ENCODE measurements at regions not wholly inside any gene's neighbourhood (a gene's known extent, or its start where the extent isn't known, plus 50 kb on each side); places are given as distances from the start of the nearest gene placed in this dataset.

DNA sequence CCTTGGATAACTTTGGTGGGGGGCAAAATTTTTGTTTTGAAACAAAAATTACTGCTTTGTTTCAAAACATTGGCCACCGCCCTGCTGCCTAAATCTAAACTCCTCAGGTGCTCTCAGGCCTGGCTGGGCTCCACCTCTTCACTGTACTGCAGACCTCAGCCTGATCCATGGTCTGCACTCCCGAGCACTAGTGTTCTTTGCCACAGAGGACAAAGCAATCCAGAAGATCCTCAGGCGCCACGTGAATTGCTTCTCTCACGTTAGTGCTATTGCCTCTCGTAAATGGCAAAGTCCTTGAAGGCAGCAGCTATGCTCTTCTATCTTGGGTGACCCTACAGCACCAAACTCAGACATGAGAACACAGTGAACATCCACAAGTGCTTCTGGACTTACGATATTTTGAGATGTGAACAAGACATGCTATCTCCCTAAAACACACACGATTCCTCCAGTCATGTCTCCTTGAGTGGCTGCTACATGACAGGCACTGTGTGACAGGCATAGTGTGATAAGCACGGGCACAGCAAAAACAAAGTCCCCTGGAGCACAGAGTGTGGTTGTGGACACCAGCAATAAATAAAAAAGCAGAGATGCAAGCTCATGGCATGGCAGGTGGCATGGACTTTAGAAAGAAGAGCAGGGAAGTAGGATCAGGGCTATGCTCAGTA, 582.1 kb upstream of the DPP6 start:
- no peak overlapping the region for H3K27ac Mint-ChIP-seq
- no peak for DNase-seq (ENCODE audit: low spot score)
- ChIA-PET POLR2A (no interaction called here), CTCF (no interaction called here)
- no peak overlapping the region for H3K4me3 Mint-ChIP-seq
- TF ChIP-seq FOXK1 (CRISPR knock-in tag; IDR thresholded peaks at IDR 0.05) (no peak), FOXP1 (CRISPR knock-in tag; IDR thresholded peaks at IDR 0.05; ENCODE audit: borderline replicate concordance) (no peak), GTF2I (CRISPR knock-in tag; conservative IDR thresholded peaks at IDR 0.05) (no peak)
- no peaks in the 10 kb centered on the region for H3K4me1 Mint-ChIP-seq
- H3K27me3 Mint-ChIP-seq (ENCODE audit: low read depth): peaks cover 10% of the 10 kb centered on the region
- H3K9me3 Mint-ChIP-seq: peaks cover 91% of the 10 kb centered on the region
- H3K36me3 Mint-ChIP-seq: peaks cover 74% of the 10 kb centered on the region
- ATAC-seq: no peak

GRCh38 chr7:153472516-153472915, 579.7 kb upstream of the DPP6 start:
- ATAC-seq (no peak), DNase-seq (ENCODE audit: low spot score) (no peak)
- H3K9me3 Mint-ChIP-seq: peaks cover 87% of the 10 kb centered on the region
- ChIA-PET CTCF (no interaction called here), POLR2A (no interaction called here)
- H3K27me3 Mint-ChIP-seq (ENCODE audit: low read depth): peaks cover 10% of the 10 kb centered on the region
- H3K4me1 Mint-ChIP-seq: no peaks in the 10 kb centered on the region
- no peak overlapping the region for H3K4me3 Mint-ChIP-seq
- H3K36me3 Mint-ChIP-seq: peaks cover 71% of the 10 kb centered on the region
- H3K27ac Mint-ChIP-seq: no peak overlapping the region
- no peak for TF ChIP-seq CBFB (CRISPR knock-in tag; IDR thresholded peaks at IDR 0.05; ENCODE audit: low read depth)
- TF ChIP-seq USF2 (CRISPR knock-in tag; IDR thresholded peaks at IDR 0.05): no peak
- no peak for TF ChIP-seq USF1 (CRISPR knock-in tag; IDR thresholded peaks at IDR 0.05)
- no peak for TF ChIP-seq ZNF263 (CRISPR knock-in tag; IDR thresholded peaks at IDR 0.05; ENCODE audit: low read depth)
- no peak for TF ChIP-seq ERG (CRISPR knock-in tag; IDR thresholded peaks at IDR 0.05)
- TF ChIP-seq GABPB1 (CRISPR knock-in tag; IDR thresholded peaks at IDR 0.05): no peak
- TF ChIP-seq SP1 (CRISPR knock-in tag; conservative IDR thresholded peaks at IDR 0.05): no peak
- TF ChIP-seq ZNF232 (CRISPR knock-in tag; IDR thresholded peaks at IDR 0.05): no peak
- TF ChIP-seq TCF7 (CRISPR knock-in tag; IDR thresholded peaks at IDR 0.05; ENCODE audit: low read depth): no peak
- TF ChIP-seq, protein P1, sequence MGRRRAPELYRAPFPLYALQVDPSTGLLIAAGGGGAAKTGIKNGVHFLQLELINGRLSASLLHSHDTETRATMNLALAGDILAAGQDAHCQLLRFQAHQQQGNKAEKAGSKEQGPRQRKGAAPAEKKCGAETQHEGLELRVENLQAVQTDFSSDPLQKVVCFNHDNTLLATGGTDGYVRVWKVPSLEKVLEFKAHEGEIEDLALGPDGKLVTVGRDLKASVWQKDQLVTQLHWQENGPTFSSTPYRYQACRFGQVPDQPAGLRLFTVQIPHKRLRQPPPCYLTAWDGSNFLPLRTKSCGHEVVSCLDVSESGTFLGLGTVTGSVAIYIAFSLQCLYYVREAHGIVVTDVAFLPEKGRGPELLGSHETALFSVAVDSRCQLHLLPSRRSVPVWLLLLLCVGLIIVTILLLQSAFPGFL (CRISPR knock-in tag; IDR thresholded peaks at IDR 0.05; ENCODE audit: borderline replicate concordance): no peak
- no peak for TF ChIP-seq NR3C1 (CRISPR knock-in tag; conservative IDR thresholded peaks at IDR 0.05; ENCODE audit: low read depth)
- TF ChIP-seq NR1H2 (CRISPR knock-in tag; IDR thresholded peaks at IDR 0.05): no peak
- TF ChIP-seq CREB1 (CRISPR knock-in tag; IDR thresholded peaks at IDR 0.05): no peak
- no peak for TF ChIP-seq NFYB (CRISPR knock-in tag; conservative IDR thresholded peaks at IDR 0.05; ENCODE audit: low read depth)

DNA sequence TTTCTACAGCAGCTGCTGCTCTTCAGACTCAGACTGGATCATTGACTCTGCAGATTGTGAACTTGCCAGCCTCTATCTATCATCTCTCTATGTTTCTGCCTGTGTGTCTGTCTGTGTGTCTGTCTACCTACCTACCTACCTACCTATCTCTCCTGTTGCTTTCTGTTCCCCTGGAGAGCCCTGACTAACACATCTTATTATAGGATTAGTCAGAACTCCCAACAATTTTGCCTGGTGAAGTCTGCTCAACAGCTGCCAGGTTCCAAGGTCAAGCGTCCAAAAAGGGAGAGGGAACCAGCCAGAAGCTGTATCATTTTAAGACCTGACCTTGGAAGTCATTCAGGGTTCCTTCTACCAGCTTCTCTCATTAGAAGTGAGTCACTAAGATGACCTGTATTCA, 579.0 kb upstream of the DPP6 start:
- Mint-ChIP-seq H3K36me3 (peaks cover 71% of the 10 kb centered on the region), H3K27ac (no peak overlapping the region), H3K27me3 (ENCODE audit: low read depth) (peaks cover 10% of the 10 kb centered on the region), H3K9me3 (peaks cover 87% of the 10 kb centered on the region), H3K4me3 (no peak overlapping the region), H3K4me1 (no peaks in the 10 kb centered on the region)
- TF ChIP-seq SOX15 (CRISPR knock-in tag; IDR thresholded peaks at IDR 0.05) (no peak), ELF4 (CRISPR knock-in tag; IDR thresholded peaks at IDR 0.05; ENCODE audit: low read depth) (no peak), IRF1 (CRISPR knock-in tag; IDR thresholded peaks at IDR 0.05) (no peak), SP1 (CRISPR knock-in tag; conservative IDR thresholded peaks at IDR 0.05) (no peak), FOXP1 (CRISPR knock-in tag; IDR thresholded peaks at IDR 0.05; ENCODE audit: borderline replicate concordance) (no peak), SMAD4 (CRISPR knock-in tag; IDR thresholded peaks at IDR 0.05) (no peak), ZNF121 (CRISPR knock-in tag; IDR thresholded peaks at IDR 0.05) (no peak), ZNF263 (CRISPR knock-in tag; IDR thresholded peaks at IDR 0.05; ENCODE audit: low read depth) (no peak), ZNF396 (CRISPR knock-in tag; IDR thresholded peaks at IDR 0.05; ENCODE audit: borderline replicate concordance) (no peak), ZMAT4 (CRISPR knock-in tag; IDR thresholded peaks at IDR 0.05) (no peak), CREB1 (CRISPR knock-in tag; IDR thresholded peaks at IDR 0.05) (no peak), TP53 (CRISPR knock-in tag; IDR thresholded peaks at IDR 0.05) (no peak), SMAD3 (CRISPR knock-in tag; IDR thresholded peaks at IDR 0.05; ENCODE audit: borderline replicate concordance) (no peak), ZNF232 (CRISPR knock-in tag; IDR thresholded peaks at IDR 0.05) (no peak), TCF7 (CRISPR knock-in tag; IDR thresholded peaks at IDR 0.05; ENCODE audit: low read depth) (no peak), CBFB (CRISPR knock-in tag; IDR thresholded peaks at IDR 0.05; ENCODE audit: low read depth) (no peak)
- TF ChIP-seq, protein P1 (CRISPR knock-in tag; IDR thresholded peaks at IDR 0.05; ENCODE audit: borderline replicate concordance): no peak
- no peak for DNase-seq (ENCODE audit: low spot score)
- ChIA-PET POLR2A (no interaction called here), CTCF (no interaction called here)
- ATAC-seq: no peak

All from WTC11 (cell line).